ENCODE measurements at regions not wholly inside any gene's neighbourhood (a gene's known extent, or its start where the extent isn't known, plus 50 kb on each side); places are given as distances from the start of the nearest gene placed in this dataset.
"Not testable (repeated sequence)": the region's sequence is repeated elsewhere in the genome, so short reads cannot be mapped to it uniquely, and the experiment has no call there.

DNA sequence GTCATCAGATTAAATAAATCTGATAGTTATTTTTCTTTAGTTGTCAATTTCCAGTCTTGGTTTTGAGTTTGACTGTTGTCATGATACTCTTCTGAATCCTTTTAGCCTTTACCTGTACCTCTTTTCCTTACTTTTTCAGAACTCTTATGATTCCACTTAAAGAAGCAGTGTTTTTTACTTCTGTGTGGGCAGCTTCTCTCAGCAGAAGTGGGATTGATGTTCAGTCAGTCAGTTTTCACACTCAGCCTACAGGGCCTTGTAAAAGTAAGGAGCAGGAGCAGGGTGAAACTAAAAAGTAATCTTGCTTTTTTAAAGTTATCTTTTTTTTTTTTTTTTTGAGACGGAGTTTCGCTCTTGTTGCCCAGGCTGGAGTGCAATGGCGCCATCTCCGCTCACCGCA, 75.1 kb downstream of the HAUS1 start:
- ATAC-seq: no peak
- Mint-ChIP-seq H3K27ac (no peak overlapping the region), H3K36me3 (0 out of 2 replicates have a peak, but pooled peaks cover 3% of the 10 kb centered on the region), H3K4me3 (no peak overlapping the region), H3K4me1 (peaks cover 24% of the 10 kb centered on the region), H3K9me3 (no peaks in the 10 kb centered on the region), H3K27me3 (ENCODE audit: low read depth) (no peaks in the 10 kb centered on the region)
- no peak for DNase-seq (ENCODE audit: low spot score)
- TF ChIP-seq GTF2I (CRISPR knock-in tag; conservative IDR thresholded peaks at IDR 0.05) (no peak), SOX15 (CRISPR knock-in tag; IDR thresholded peaks at IDR 0.05) (no peak), TEAD4 (CRISPR knock-in tag; IDR thresholded peaks at IDR 0.05) (no peak)
- TF ChIP-seq, protein P1, sequence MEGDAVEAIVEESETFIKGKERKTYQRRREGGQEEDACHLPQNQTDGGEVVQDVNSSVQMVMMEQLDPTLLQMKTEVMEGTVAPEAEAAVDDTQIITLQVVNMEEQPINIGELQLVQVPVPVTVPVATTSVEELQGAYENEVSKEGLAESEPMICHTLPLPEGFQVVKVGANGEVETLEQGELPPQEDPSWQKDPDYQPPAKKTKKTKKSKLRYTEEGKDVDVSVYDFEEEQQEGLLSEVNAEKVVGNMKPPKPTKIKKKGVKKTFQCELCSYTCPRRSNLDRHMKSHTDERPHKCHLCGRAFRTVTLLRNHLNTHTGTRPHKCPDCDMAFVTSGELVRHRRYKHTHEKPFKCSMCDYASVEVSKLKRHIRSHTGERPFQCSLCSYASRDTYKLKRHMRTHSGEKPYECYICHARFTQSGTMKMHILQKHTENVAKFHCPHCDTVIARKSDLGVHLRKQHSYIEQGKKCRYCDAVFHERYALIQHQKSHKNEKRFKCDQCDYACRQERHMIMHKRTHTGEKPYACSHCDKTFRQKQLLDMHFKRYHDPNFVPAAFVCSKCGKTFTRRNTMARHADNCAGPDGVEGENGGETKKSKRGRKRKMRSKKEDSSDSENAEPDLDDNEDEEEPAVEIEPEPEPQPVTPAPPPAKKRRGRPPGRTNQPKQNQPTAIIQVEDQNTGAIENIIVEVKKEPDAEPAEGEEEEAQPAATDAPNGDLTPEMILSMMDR (IDR thresholded peaks at IDR 0.05): no peak
- ChIA-PET POLR2A (interaction anchor here (0.7 kb wide), 1 partner anchor 10 kb away, joined by 5 read pairs; no protein-coding TSS in a partner anchor), CTCF (no interaction called here)

DNA sequence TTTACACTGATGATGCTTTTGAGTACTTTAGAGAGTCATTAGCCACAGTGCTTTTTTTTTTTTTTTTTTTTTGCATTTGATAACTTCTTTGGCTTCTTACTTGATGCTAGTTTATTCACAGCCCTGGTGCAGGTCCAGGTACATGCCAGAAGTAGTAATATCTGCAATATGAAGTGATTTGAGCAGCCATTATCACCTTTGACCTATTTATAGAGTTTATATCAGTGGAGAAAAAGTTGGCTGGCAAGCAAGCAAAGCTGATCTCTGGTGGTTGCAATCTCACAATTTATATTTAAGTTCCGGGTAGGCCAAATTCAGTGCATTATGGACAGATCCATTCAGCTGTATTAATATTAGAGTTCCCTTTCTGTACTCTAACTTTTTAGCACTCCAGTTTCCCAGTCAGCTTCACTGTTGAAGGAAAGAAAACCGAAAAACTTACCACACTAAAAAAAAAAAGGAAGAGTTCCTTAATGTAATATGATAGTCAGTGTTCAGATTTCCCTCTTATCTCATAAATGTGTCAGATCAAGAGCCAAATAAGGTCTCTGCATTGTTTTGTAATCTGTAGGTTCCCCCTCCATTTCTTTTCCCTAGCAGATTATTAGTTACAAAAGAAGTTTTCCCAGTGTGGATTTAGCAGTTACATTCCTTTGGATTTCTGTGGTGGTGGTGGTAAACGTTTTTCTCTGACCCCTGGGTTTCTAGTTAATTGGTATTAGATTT, 78.6 kb downstream of the HAUS1 start:
- H3K9me3 Mint-ChIP-seq: no peaks in the 10 kb centered on the region
- H3K36me3 Mint-ChIP-seq: 0 out of 2 replicates have a peak, but pooled peaks cover 3% of the 10 kb centered on the region
- CTCF ChIA-PET: interaction anchor here (1.0 to 5.4 kb wide), 3 partner anchors 9 to 99 kb away, joined by 3 to 49 read pairs (median 3); a partner anchor contains a TSS
- POLR2A ChIA-PET: interaction anchor here (0.6 kb wide), 1 partner anchor 57 kb away, joined by 3 read pairs; no protein-coding TSS in a partner anchor
- no peaks in the 10 kb centered on the region for H3K27me3 Mint-ChIP-seq (ENCODE audit: low read depth)
- H3K4me3 Mint-ChIP-seq: no peak overlapping the region
- ATAC-seq (no peak), DNase-seq (ENCODE audit: low spot score) (no peak)
- H3K4me1 Mint-ChIP-seq: peaks cover 28% of the 10 kb centered on the region
- TF ChIP-seq ZNF263 (CRISPR knock-in tag; IDR thresholded peaks at IDR 0.05; ENCODE audit: low read depth): no peak
- TF ChIP-seq ZNF671 (CRISPR knock-in tag; IDR thresholded peaks at IDR 0.05): no peak
- no peak for TF ChIP-seq FOXP1 (CRISPR knock-in tag; IDR thresholded peaks at IDR 0.05; ENCODE audit: borderline replicate concordance)
- no peak for TF ChIP-seq ZNF121 (CRISPR knock-in tag; IDR thresholded peaks at IDR 0.05)
- TF ChIP-seq, protein P2, sequence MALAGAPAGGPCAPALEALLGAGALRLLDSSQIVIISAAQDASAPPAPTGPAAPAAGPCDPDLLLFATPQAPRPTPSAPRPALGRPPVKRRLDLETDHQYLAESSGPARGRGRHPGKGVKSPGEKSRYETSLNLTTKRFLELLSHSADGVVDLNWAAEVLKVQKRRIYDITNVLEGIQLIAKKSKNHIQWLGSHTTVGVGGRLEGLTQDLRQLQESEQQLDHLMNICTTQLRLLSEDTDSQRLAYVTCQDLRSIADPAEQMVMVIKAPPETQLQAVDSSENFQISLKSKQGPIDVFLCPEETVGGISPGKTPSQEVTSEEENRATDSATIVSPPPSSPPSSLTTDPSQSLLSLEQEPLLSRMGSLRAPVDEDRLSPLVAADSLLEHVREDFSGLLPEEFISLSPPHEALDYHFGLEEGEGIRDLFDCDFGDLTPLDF (CRISPR knock-in tag; IDR thresholded peaks at IDR 0.05): no peak
- TF ChIP-seq, protein P3, sequence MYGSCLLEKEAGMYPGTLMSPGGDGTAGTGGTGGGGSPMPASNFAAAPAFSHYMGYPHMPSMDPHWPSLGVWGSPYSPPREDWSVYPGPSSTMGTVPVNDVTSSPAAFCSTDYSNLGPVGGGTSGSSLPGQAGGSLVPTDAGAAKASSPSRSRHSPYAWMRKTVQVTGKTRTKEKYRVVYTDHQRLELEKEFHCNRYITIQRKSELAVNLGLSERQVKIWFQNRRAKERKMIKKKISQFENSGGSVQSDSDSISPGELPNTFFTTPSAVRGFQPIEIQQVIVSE (CRISPR knock-in tag; IDR thresholded peaks at IDR 0.05; ENCODE audit: borderline replicate concordance): no peak
- TF ChIP-seq, protein P4, sequence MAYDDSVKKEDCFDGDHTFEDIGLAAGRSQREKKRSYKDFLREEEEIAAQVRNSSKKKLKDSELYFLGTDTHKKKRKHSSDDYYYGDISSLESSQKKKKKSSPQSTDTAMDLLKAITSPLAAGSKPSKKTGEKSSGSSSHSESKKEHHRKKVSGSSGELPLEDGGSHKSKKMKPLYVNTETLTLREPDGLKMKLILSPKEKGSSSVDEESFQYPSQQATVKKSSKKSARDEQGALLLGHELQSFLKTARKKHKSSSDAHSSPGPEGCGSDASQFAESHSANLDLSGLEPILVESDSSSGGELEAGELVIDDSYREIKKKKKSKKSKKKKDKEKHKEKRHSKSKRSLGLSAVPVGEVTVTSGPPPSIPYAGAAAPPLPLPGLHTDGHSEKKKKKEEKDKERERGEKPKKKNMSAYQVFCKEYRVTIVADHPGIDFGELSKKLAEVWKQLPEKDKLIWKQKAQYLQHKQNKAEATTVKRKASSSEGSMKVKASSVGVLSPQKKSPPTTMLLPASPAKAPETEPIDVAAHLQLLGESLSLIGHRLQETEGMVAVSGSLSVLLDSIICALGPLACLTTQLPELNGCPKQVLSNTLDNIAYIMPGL (CRISPR knock-in tag; IDR thresholded peaks at IDR 0.05): no peak
- TF ChIP-seq, protein P5, sequence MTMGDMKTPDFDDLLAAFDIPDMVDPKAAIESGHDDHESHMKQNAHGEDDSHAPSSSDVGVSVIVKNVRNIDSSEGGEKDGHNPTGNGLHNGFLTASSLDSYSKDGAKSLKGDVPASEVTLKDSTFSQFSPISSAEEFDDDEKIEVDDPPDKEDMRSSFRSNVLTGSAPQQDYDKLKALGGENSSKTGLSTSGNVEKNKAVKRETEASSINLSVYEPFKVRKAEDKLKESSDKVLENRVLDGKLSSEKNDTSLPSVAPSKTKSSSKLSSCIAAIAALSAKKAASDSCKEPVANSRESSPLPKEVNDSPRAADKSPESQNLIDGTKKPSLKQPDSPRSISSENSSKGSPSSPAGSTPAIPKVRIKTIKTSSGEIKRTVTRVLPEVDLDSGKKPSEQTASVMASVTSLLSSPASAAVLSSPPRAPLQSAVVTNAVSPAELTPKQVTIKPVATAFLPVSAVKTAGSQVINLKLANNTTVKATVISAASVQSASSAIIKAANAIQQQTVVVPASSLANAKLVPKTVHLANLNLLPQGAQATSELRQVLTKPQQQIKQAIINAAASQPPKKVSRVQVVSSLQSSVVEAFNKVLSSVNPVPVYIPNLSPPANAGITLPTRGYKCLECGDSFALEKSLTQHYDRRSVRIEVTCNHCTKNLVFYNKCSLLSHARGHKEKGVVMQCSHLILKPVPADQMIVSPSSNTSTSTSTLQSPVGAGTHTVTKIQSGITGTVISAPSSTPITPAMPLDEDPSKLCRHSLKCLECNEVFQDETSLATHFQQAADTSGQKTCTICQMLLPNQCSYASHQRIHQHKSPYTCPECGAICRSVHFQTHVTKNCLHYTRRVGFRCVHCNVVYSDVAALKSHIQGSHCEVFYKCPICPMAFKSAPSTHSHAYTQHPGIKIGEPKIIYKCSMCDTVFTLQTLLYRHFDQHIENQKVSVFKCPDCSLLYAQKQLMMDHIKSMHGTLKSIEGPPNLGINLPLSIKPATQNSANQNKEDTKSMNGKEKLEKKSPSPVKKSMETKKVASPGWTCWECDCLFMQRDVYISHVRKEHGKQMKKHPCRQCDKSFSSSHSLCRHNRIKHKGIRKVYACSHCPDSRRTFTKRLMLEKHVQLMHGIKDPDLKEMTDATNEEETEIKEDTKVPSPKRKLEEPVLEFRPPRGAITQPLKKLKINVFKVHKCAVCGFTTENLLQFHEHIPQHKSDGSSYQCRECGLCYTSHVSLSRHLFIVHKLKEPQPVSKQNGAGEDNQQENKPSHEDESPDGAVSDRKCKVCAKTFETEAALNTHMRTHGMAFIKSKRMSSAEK (CRISPR knock-in tag; IDR thresholded peaks at IDR 0.05; ENCODE audit: borderline replicate concordance): no peak
- no peak for TF ChIP-seq NR3C1 (CRISPR knock-in tag; conservative IDR thresholded peaks at IDR 0.05; ENCODE audit: low read depth)
- no peak for TF ChIP-seq ZNF317 (CRISPR knock-in tag; IDR thresholded peaks at IDR 0.05; ENCODE audit: borderline replicate concordance, low read depth)
- TF ChIP-seq NFE2L1 (CRISPR knock-in tag; IDR thresholded peaks at IDR 0.05): no peak
- TF ChIP-seq, protein P6, sequence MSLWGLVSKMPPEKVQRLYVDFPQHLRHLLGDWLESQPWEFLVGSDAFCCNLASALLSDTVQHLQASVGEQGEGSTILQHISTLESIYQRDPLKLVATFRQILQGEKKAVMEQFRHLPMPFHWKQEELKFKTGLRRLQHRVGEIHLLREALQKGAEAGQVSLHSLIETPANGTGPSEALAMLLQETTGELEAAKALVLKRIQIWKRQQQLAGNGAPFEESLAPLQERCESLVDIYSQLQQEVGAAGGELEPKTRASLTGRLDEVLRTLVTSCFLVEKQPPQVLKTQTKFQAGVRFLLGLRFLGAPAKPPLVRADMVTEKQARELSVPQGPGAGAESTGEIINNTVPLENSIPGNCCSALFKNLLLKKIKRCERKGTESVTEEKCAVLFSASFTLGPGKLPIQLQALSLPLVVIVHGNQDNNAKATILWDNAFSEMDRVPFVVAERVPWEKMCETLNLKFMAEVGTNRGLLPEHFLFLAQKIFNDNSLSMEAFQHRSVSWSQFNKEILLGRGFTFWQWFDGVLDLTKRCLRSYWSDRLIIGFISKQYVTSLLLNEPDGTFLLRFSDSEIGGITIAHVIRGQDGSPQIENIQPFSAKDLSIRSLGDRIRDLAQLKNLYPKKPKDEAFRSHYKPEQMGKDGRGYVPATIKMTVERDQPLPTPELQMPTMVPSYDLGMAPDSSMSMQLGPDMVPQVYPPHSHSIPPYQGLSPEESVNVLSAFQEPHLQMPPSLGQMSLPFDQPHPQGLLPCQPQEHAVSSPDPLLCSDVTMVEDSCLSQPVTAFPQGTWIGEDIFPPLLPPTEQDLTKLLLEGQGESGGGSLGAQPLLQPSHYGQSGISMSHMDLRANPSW (CRISPR knock-in tag; conservative IDR thresholded peaks at IDR 0.05; ENCODE audit: low read depth): no peak
- TF ChIP-seq RELA (CRISPR knock-in tag; IDR thresholded peaks at IDR 0.05; ENCODE audit: borderline replicate concordance): no peak
- TF ChIP-seq ZNF396 (CRISPR knock-in tag; IDR thresholded peaks at IDR 0.05; ENCODE audit: borderline replicate concordance): no peak
- H3K27ac Mint-ChIP-seq: peak overlapping the region; percentile 74

DNA sequence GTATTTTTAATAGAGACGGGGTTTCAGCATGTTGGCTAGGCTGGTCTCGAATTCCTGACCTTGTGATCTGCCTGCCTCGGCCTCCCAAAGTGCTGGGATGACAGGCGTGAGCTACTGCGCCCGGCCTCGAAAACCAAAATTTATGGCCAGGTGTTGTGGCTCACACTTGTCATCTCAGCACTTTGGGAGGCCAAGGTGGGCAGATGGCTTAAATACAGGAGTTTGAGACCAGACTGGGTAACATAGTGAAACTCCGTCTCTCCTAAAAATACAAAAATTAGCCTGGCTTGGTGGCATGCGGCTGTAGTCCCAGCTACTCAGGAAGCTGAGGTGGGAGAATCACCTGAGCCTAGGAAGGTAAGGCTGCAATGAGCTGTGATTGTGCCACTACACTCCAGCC, 80.1 kb downstream of the HAUS1 start:
- not testable (repeated sequence) for H3K4me3 Mint-ChIP-seq; H3K9me3 Mint-ChIP-seq; ATAC-seq; DNase-seq (ENCODE audit: low spot score); H3K27me3 Mint-ChIP-seq (ENCODE audit: low read depth); H3K36me3 Mint-ChIP-seq
- Mint-ChIP-seq H3K4me1 (peaks cover 28% of the 10 kb centered on the region), H3K27ac (peak overlapping the region; percentile 85)
- POLR2A ChIA-PET: interaction anchor here (0.6 kb wide), 1 partner anchor 218 kb away, joined by 5 read pairs; no protein-coding TSS in a partner anchor
- CTCF ChIA-PET: interaction anchor here (1.1 to 5.4 kb wide), 2 partner anchors 11 to 474 kb away, joined by 4 to 49 read pairs; a partner anchor contains a TSS
